NCI-H187 (cell line): ENCODE measurements at regions not wholly inside any gene's neighbourhood (a gene's known extent, or its start where the extent isn't known, plus 50 kb on each side); places are given as distances from the start of the nearest gene placed in this dataset.
"Not testable (repeated sequence)": the region's sequence is repeated elsewhere in the genome, so short reads cannot be mapped to it uniquely, and the experiment has no call there.

Source experiments
- DNase-seq, 2 experiments: peaks; one replicate each; lab custom pipeline; 2025; lab: John Stamatoyannopoulos, UW

- DNase-seq: no peak
Observed at GRCh38 chr5:96528826-96529474, 95.9 kb upstream of the PCSK1 start.

GRCh38 chr5:96529559-96529958, 96.5 kb upstream of the PCSK1 start:
- no peak for DNase-seq

GRCh38 chr5:96530901-96531300, 97.9 kb upstream of the PCSK1 start:
- DNase-seq: no peak

GRCh38 chr5:96533371-96533770, 100.3 kb upstream of the PCSK1 start:
- no peak for DNase-seq

- no peak for DNase-seq
Observed at GRCh38 chr5:96537386-96537785, 104.3 kb upstream of the PCSK1 start.

GRCh38 chr5:96538808-96539250, 105.8 kb upstream of the PCSK1 start:
- no peak for DNase-seq

GRCh38 chr5:96546120-96546519, 113.1 kb upstream of the PCSK1 start:
- no peak for DNase-seq

- DNase-seq: no peak
Observed at GRCh38 chr5:96547486-96547885, 114.4 kb upstream of the PCSK1 start.

GRCh38 chr5:96548905-96549304, 113.3 kb upstream of the CAST start:
- DNase-seq: no peak

GRCh38 chr5:96560857-96561256, 101.3 kb upstream of the CAST start:
- DNase-seq: not testable (repeated sequence)

GRCh38 chr5:96562614-96563013, 99.6 kb upstream of the CAST start:
- no peak for DNase-seq

GRCh38 chr5:96563816-96564215, 98.4 kb upstream of the CAST start:
- DNase-seq: no peak

GRCh38 chr5:96565582-96566265, 96.5 kb upstream of the CAST start:
- DNase-seq: no peak

GRCh38 chr5:96566833-96567587, 95.2 kb upstream of the CAST start:
- DNase-seq: no peak

- DNase-seq: no peak
Observed at GRCh38 chr5:96569332-96569731, 92.8 kb upstream of the CAST start.

GRCh38 chr5:96569770-96570169, 92.4 kb upstream of the CAST start:
- DNase-seq: no peak

GRCh38 chr5:96572864-96573512, 89.2 kb upstream of the CAST start:
- no peak for DNase-seq

- no peak for DNase-seq
Observed at GRCh38 chr5:96573513-96573894, 88.7 kb upstream of the CAST start.

- no peak for DNase-seq
Observed at GRCh38 chr5:96576876-96577275, 85.3 kb upstream of the CAST start.

- no peak for DNase-seq
Observed at GRCh38 chr5:96577909-96578308, 84.3 kb upstream of the CAST start.

- DNase-seq: no peak
Observed at GRCh38 chr5:96579711-96580110, 82.5 kb upstream of the CAST start.

- peak; percentile 38 to 67 for DNase-seq
Observed at GRCh38 chr5:96582343-96582742, 79.8 kb upstream of the CAST start.

- DNase-seq: no peak
Observed at GRCh38 chr5:96584712-96585111, 77.5 kb upstream of the CAST start.
